NT2/D1 (cell line): ENCODE measurements at regions not wholly inside any gene's neighbourhood (a gene's known extent, or its start where the extent isn't known, plus 50 kb on each side); places are given as distances from the start of the nearest gene placed in this dataset.

Source experiments
- DNase-seq: peaks from one replicate; pipeline ENCODE4 v3.0.0-alpha.2; 2011; ENCODE audit warnings: low read depth, low spot score
- H3K27me3 ChIP-seq: 2 replicates; pipeline ENCODE4 v1.6.0; 2011; ENCODE audit warnings: mild to moderate bottlenecking; ENCODE audit not compliant: insufficient read length, insufficient read depth
- H3K36me3 ChIP-seq: 2 replicates; pipeline ENCODE4 v1.6.1; 2011; ENCODE audit warnings: mild to moderate bottlenecking, low read length, mixed read lengths; ENCODE audit not compliant: insufficient read depth, insufficient read length
- H3K4me1 ChIP-seq: 2 replicates; pipeline ENCODE4 v1.5.1; 2011; ENCODE audit not compliant: insufficient read depth, insufficient read length
- H3K4me3 ChIP-seq: 2 replicates; pipeline ENCODE4 v1.5.1; 2011; ENCODE audit warnings: low read depth; ENCODE audit not compliant: insufficient read length
- H3K9ac ChIP-seq: 2 replicates; pipeline ENCODE4 v1.6.0; 2011; ENCODE audit warnings: low read depth; ENCODE audit not compliant: insufficient read length
- H3K9me3 ChIP-seq: 2 replicates; pipeline ENCODE4 v1.5.1; 2011; ENCODE audit warnings: mild to moderate bottlenecking, low read length; ENCODE audit not compliant: insufficient read depth
- SUZ12 ChIP-seq: IDR thresholded peaks from 2 replicates; pipeline ENCODE4 v1.6.1; 2011; ENCODE audit not compliant: insufficient read length, insufficient read depth; ENCODE audit errors: extremely low read depth
- YY1 ChIP-seq: IDR thresholded peaks from 2 replicates; pipeline ENCODE4 v1.6.1; 2011; ENCODE audit not compliant: insufficient read length, insufficient read depth
- ZNF274 ChIP-seq: IDR thresholded peaks from 2 replicates; pipeline ENCODE4 v1.6.1; 2011; ENCODE audit warnings: mild to moderate bottlenecking, low read depth, low read length

DNA sequence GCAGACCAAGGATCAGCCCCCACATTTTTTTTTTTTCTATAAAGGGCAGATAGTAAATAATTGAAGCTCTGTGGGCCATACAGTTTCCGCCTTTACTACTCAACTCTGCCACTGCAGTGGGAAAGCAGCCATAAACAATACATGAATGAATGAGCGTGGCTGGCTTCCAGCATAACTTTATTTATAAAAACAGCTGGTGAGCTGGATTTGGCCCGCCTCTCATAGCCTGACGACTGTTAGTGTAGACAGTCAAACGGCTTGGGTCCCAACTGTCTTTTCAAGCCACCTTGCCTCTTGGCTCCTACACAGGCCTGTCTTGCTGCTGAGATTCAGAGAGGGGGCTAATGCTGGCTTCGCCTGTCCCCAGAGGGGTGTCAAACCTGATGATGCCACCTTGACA, 169.8 kb upstream of the GPR26 start:
- no peaks in the 10 kb centered on the region for H3K4me1 ChIP-seq
- no peak for DNase-seq
- no peaks in the 10 kb centered on the region for H3K9me3 ChIP-seq
- no peak overlapping the region for H3K9ac ChIP-seq
- H3K36me3 ChIP-seq, result no peaks in the 10 kb centered on the region
- no peak overlapping the region for H3K4me3 ChIP-seq
- H3K27me3 ChIP-seq, result no peaks in the 10 kb centered on the region
- TF ChIP-seq ZNF274, result no peak
- no peak for TF ChIP-seq SUZ12
- no peak for TF ChIP-seq YY1

GRCh38 chr10:123496996-123497660, 169.0 kb upstream of the GPR26 start:
- no peaks in the 10 kb centered on the region for H3K4me1 ChIP-seq
- TF ChIP-seq SUZ12 (no peak), ZNF274 (no peak), YY1 (no peak)
- no peak overlapping the region for H3K4me3 ChIP-seq
- H3K36me3 ChIP-seq, result no peaks in the 10 kb centered on the region
- DNase-seq, result no peak
- no peak overlapping the region for H3K9ac ChIP-seq
- no peaks in the 10 kb centered on the region for H3K9me3 ChIP-seq
- no peaks in the 10 kb centered on the region for H3K27me3 ChIP-seq

DNA sequence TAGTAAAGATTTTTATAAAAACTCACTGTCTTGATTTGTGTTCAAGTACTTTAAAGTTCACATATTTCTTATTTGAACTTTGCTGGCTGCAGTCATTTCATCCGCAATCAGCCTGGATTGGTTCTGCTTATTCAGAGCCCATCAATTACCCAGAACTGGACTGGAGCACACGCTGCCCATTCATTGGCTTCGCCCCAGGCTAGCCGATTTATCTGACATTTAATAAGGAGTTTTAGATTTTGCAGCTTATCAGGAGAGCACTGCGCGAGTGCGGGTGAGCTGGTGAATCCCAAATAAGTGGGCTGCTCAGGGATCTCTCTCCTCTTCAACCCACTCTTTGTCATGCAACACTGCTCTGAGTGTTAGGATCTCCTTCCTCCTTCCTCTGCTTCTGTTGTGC, 166.0 kb upstream of the GPR26 start:
- peaks cover 2% of the 10 kb centered on the region for H3K4me1 ChIP-seq

DNA sequence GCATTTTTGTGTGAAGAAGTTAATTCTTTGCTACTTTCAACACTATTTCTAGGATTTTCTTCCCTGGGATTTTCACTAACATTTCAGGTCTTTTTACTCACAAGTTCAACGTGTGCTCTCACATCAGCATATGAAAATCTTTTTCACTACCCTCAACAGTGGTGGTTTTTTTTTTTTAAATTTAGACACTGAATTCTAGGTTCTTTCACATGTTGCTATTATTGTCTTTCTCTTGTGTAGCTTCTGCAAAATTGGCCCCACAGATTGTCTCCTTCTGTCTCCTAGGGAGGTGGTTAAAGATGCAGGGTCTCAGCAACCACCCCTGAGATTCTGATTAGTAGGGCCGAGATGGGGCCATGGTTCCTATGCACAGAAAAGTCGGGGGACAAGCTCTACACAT, 165.0 kb upstream of the GPR26 start:
- Histone ChIP-seq H3K4me1 (peaks cover 2% of the 10 kb centered on the region), H3K27me3 (no peaks in the 10 kb centered on the region), H3K9me3 (no peaks in the 10 kb centered on the region), H3K36me3 (no peaks in the 10 kb centered on the region), H3K4me3 (no peak overlapping the region), H3K9ac (no peak overlapping the region)
- no peak for DNase-seq
- TF ChIP-seq SUZ12 (no peak), YY1 (no peak), ZNF274 (no peak)

More for the DNA sequence above, 166.0 kb upstream of the GPR26 start:
- no peak for DNase-seq
- Histone ChIP-seq H3K4me3 (no peak overlapping the region), H3K36me3 (no peaks in the 10 kb centered on the region), H3K9me3 (no peaks in the 10 kb centered on the region), H3K27me3 (no peaks in the 10 kb centered on the region), H3K9ac (no peak overlapping the region)
- TF ChIP-seq ZNF274, result no peak
- no peak for TF ChIP-seq SUZ12

DNA sequence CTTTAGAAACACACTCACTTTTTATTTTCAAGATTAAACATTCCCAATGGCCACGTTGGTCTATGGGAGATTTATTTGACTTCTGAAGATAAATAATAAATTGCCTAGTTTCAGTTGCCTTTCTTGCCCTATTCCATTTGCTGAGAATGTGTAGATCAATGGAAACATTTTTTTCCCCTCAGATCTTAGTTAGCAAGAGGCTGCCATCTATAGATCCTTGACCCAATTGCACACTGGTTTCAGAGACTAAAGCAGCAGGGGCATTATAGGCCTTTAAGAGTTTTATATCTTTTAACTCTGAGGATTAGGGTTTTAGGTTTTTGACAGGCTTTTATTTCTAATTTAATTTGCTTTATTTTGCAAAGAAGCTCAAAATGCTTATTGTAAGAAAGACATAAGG, 163.2 kb upstream of the GPR26 start:
- no peak for DNase-seq

DNA sequence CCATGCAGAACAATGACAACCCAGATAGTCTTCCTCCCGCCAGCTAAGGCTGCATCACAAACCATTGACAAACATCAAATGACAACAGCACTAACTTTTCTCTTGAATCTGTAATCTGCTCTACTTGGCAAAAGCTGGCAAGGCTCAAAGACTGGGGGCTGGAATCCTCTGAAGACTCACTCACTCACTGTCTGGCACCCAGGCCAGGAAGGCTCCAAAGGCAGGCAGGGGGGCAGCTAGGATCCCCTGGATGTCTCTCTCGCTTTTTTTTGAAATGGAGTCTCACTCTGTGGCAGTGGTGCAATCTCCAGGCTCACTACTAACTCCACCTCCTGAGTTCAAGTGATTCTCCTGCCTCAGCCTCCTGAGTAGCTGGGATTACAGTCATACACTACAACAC, 159.7 kb upstream of the GPR26 start:
- Histone ChIP-seq H3K9me3 (no peaks in the 10 kb centered on the region), H3K36me3 (no peaks in the 10 kb centered on the region), H3K27me3 (no peaks in the 10 kb centered on the region), H3K4me1 (peaks cover 2% of the 10 kb centered on the region), H3K4me3 (no peak overlapping the region), H3K9ac (no peak overlapping the region)
- no peak for DNase-seq
- TF ChIP-seq YY1, result no peak
- no peak for TF ChIP-seq SUZ12
- no peak for TF ChIP-seq ZNF274

More for the DNA sequence above, 163.2 kb upstream of the GPR26 start:
- H3K4me1 ChIP-seq, result peaks cover 2% of the 10 kb centered on the region
- H3K4me3 ChIP-seq, result no peak overlapping the region
- H3K36me3 ChIP-seq, result no peaks in the 10 kb centered on the region
- no peaks in the 10 kb centered on the region for H3K27me3 ChIP-seq
- TF ChIP-seq YY1, result no peak
- TF ChIP-seq SUZ12, result no peak
- no peak for TF ChIP-seq ZNF274
- H3K9me3 ChIP-seq, result no peaks in the 10 kb centered on the region
- no peak overlapping the region for H3K9ac ChIP-seq

DNA sequence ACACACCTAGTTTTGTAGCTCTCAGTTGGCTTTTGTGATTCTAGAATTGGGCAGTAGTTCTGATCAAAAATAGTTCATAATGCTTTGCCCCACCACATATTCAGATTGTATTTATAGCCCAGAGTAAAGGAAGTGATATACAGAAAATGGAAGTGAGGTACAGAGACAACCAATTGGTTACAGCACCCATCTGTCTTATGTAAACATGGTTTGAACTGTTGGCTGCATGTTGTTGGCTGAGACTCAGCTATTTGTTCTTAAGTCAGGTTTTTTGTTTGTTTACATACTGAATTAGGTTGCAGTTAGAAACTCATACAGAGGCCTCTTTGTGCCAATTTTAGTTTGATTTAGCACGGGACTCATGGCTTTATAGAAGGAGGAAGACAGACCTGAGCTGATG, 158.9 kb upstream of the GPR26 start:
- peaks cover 2% of the 10 kb centered on the region for H3K4me1 ChIP-seq

More for the DNA sequence above, 158.9 kb upstream of the GPR26 start:
- no peaks in the 10 kb centered on the region for H3K27me3 ChIP-seq
- no peak overlapping the region for H3K4me3 ChIP-seq
- no peak for DNase-seq
- TF ChIP-seq ZNF274, result no peak
- no peak for TF ChIP-seq SUZ12
- TF ChIP-seq YY1, result no peak
- H3K9ac ChIP-seq, result no peak overlapping the region
- H3K36me3 ChIP-seq, result no peaks in the 10 kb centered on the region
- H3K9me3 ChIP-seq, result no peaks in the 10 kb centered on the region
